GM12872 (cell line): ENCODE measurements at regions not wholly inside any gene's neighbourhood (a gene's known extent, or its start where the extent isn't known, plus 50 kb on each side); places are given as distances from the start of the nearest gene placed in this dataset.

Source experiments
- CTCF ChIP-seq: IDR thresholded peaks from 3 replicates; pipeline ENCODE4 v1.5.1; 2011; ENCODE audit warnings: low read depth, mild to moderate bottlenecking, low read length, moderate library complexity; ENCODE audit not compliant: insufficient read depth

GRCh38 chr10:4020631-4021030 is 235.6 kb upstream of the KLF6 start:
- no peak for TF ChIP-seq CTCF

GRCh38 chr10:4018054-4018511 is 233.1 kb upstream of the KLF6 start:
- TF ChIP-seq CTCF = no peak

GRCh38 chr10:4017336-4017735 is 232.3 kb upstream of the KLF6 start:
- no peak for TF ChIP-seq CTCF

- no peak for TF ChIP-seq CTCF
Measured at GRCh38 chr10:4016214-4016740, 231.3 kb upstream of the KLF6 start.

- no peak for TF ChIP-seq CTCF
Measured at GRCh38 chr10:4013651-4014121, 228.7 kb upstream of the KLF6 start.

GRCh38 chr10:4012848-4013247 is 227.8 kb upstream of the KLF6 start:
- TF ChIP-seq CTCF = no peak

- no peak for TF ChIP-seq CTCF
Measured at GRCh38 chr10:4011136-4011812, 226.3 kb upstream of the KLF6 start.
